Fibroblast of lung (primary cell): ENCODE measurements at regions not wholly inside any gene's neighbourhood (a gene's known extent, or its start where the extent isn't known, plus 50 kb on each side); places are given as distances from the start of the nearest gene placed in this dataset.
"Not testable (repeated sequence)": the region's sequence is repeated elsewhere in the genome, so short reads cannot be mapped to it uniquely, and the experiment has no call there.

Experiments used
- CTCF ChIP-seq, 2 donors: IDR thresholded peaks in 1 of 2; conservative IDR thresholded peaks in 1 of 2; 1 replicate in 1 of 2; 2 replicates in 1 of 2; pipeline ENCODE4 v1.5.1; 2011 to 2012; ENCODE audit warnings: low read length in 2 of 2, control low read depth in 1 of 2, inconsistent platforms in 1 of 2, low read depth in 1 of 2, mild to moderate bottlenecking in 1 of 2
- EZH2 ChIP-seq: IDR thresholded peaks from 2 replicates; pipeline ENCODE4 v1.5.1; 2012; ENCODE audit warnings: low read length, control low read depth, mild to moderate bottlenecking; ENCODE audit errors: missing control alignments

- TF ChIP-seq CTCF (conservative IDR thresholded peaks at IDR 0.05 in 1 of 2, IDR thresholded peaks at IDR 0.05 in 1 of 2; ENCODE audit: low read depth in 1 of 2, low read length in 2 of 2); EZH2: not testable (repeated sequence)
These were observed 526.0 kb downstream of the RMST start for GRCh38 chr12:97988588-97988987.
